ENCODE measurements at regions not wholly inside any gene's neighbourhood (a gene's known extent, or its start where the extent isn't known, plus 50 kb on each side); places are given as distances from the start of the nearest gene placed in this dataset.
A peak's percentile ranks its signal among the peaks of the same experiment; 100 is the strongest.

GRCh38 chr2:41087946-41088345 lies 636.1 kb upstream of the SLC8A1 start:
- Histone ChIP-seq H3K27me3 (no peaks in the 10 kb centered on the region), H3K27ac (no peak overlapping the region), H3K9me3 (no peaks in the 10 kb centered on the region), H3K36me3 (no peaks in the 10 kb centered on the region), H3K4me1 (no peaks in the 10 kb centered on the region), H3K4me3 (no peak overlapping the region)
- DNase-seq = no peak
- TF ChIP-seq POLR2A (IDR thresholded peaks at IDR 0.05) = no peak
- intact Hi-C loops (cut with DNase I; ENCODE audit: low total_unique reads) = no loop called here

DNA sequence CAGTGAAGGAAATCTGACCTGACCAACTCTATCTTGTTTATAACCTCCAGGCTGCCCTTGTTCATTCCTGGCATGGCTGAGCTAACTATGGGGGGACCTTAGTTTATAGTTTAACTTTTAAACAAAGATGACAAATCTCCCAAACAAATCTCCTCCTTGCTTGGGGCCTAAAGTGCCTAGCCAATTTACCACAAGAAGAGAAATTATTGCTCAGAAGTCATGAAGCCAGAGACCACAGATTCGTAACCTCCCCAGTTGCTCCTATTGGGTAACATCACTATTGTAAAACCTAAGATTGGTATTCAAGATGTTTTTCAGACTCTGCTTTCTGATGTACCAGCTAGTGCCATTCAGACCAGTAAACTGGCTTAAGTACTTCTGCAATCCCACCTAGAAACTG lies 649.4 kb upstream of the SLC8A1 start:
- Histone ChIP-seq H3K36me3 (no peaks in the 10 kb centered on the region), H3K27ac (no peak overlapping the region), H3K27me3 (no peaks in the 10 kb centered on the region), H3K4me1 (no peaks in the 10 kb centered on the region), H3K9me3 (no peaks in the 10 kb centered on the region), H3K4me3 (no peak overlapping the region)
- intact Hi-C loops (cut with DNase I; ENCODE audit: low total_unique reads) = no loop called here
- 33 to 94% (median 71%) methylated on average over 1 of the region's 1 CpG for WGBS, 5 donors
- TF ChIP-seq CTCF (IDR thresholded peaks at IDR 0.05) (no peak), EP300 (IDR thresholded peaks at IDR 0.05) (no peak), POLR2A (IDR thresholded peaks at IDR 0.05) (no peak), POLR2AphosphoS5 (IDR thresholded peaks at IDR 0.05) (no peak)
- DNase-seq = no peak

GRCh38 chr2:41109744-41110143 lies 657.9 kb upstream of the SLC8A1 start:
- H3K9me3 ChIP-seq = no peaks in the 10 kb centered on the region
- no peak overlapping the region for H3K4me3 ChIP-seq
- H3K4me1 ChIP-seq = no peaks in the 10 kb centered on the region
- no peaks in the 10 kb centered on the region for H3K36me3 ChIP-seq
- WGBS, 5 donors = 85 to 97% (median 93%) methylated on average over 4 of the region's 4 CpGs
- TF ChIP-seq POLR2AphosphoS5 (IDR thresholded peaks at IDR 0.05) (no peak), POLR2A (IDR thresholded peaks at IDR 0.05) (no peak), CTCF (IDR thresholded peaks at IDR 0.05) (no peak), EP300 (IDR thresholded peaks at IDR 0.05) (no peak)
- no peaks in the 10 kb centered on the region for H3K27me3 ChIP-seq
- H3K27ac ChIP-seq = no peak overlapping the region
- intact Hi-C loops (cut with DNase I; ENCODE audit: low total_unique reads) = no loop called here
- DNase-seq = no peak

GRCh38 chr2:41111836-41112627 lies 660.1 kb upstream of the SLC8A1 start:
- Histone ChIP-seq H3K9me3 (no peaks in the 10 kb centered on the region), H3K27ac (no peak overlapping the region), H3K36me3 (no peaks in the 10 kb centered on the region), H3K4me3 (no peak overlapping the region), H3K27me3 (no peaks in the 10 kb centered on the region), H3K4me1 (no peaks in the 10 kb centered on the region)
- TF ChIP-seq EP300 (IDR thresholded peaks at IDR 0.05) (no peak), POLR2A (IDR thresholded peaks at IDR 0.05) (no peak), POLR2AphosphoS5 (IDR thresholded peaks at IDR 0.05) (no peak), CTCF (IDR thresholded peaks at IDR 0.05) (no peak)
- DNase-seq = peak in 1 of 2 donors; percentile 37
- intact Hi-C loops (cut with DNase I; ENCODE audit: low total_unique reads) = no loop called here
- 68 to 86% (median 79%) methylated on average over 5 of the region's 5 CpGs for WGBS, 5 donors

- Histone ChIP-seq H3K4me1 (no peaks in the 10 kb centered on the region), H3K27me3 (no peaks in the 10 kb centered on the region), H3K4me3 (no peak overlapping the region), H3K9me3 (no peaks in the 10 kb centered on the region), H3K36me3 (no peaks in the 10 kb centered on the region), H3K27ac (no peak overlapping the region)
- DNase-seq = no peak
- intact Hi-C loops (cut with DNase I; ENCODE audit: low total_unique reads) = no loop called here
- no peak for TF ChIP-seq POLR2AphosphoS5 (IDR thresholded peaks at IDR 0.05)
- TF ChIP-seq POLR2A (IDR thresholded peaks at IDR 0.05) = no peak
- TF ChIP-seq CTCF (IDR thresholded peaks at IDR 0.05) = no peak
- TF ChIP-seq EP300 (IDR thresholded peaks at IDR 0.05) = no peak
- WGBS, 5 donors = 95 to 96% (median 95%) methylated on average over 8 of the region's 8 CpGs
Measured at GRCh38 chr2:41116106-41116797, 664.4 kb upstream of the SLC8A1 start.

Measured in stomach (tissue), 8 donors.